GM21619 (cell line): ENCODE measurements at regions not wholly inside any gene's neighbourhood (a gene's known extent, or its start where the extent isn't known, plus 50 kb on each side); places are given as distances from the start of the nearest gene placed in this dataset.
"Not testable (repeated sequence)": the region's sequence is repeated elsewhere in the genome, so short reads cannot be mapped to it uniquely, and the experiment has no call there.

Experiments
- ATAC-seq: cut with Tn5 transposase; IDR thresholded peaks from one replicate; pipeline ENCODE4 v1.9.1; 2021; ENCODE audit not compliant: unreplicated experiment

- ATAC-seq: not testable (repeated sequence)
These were observed 117.3 kb upstream of the API5 start for GRCh38 chr11:43194459-43194858.

GRCh38 chr11:43197379-43197778, 114.4 kb upstream of the API5 start:
- ATAC-seq: no peak

GRCh38 chr11:43200031-43200430, 111.8 kb upstream of the API5 start:
- ATAC-seq: no peak

GRCh38 chr11:43212279-43212678, 99.5 kb upstream of the API5 start:
- ATAC-seq: no peak

- ATAC-seq: no peak
These were observed 97.3 kb upstream of the API5 start for GRCh38 chr11:43214471-43214870.

GRCh38 chr11:43217849-43218248, 93.9 kb upstream of the API5 start:
- no peak for ATAC-seq

GRCh38 chr11:43222215-43222614, 89.6 kb upstream of the API5 start:
- ATAC-seq: no peak

GRCh38 chr11:43223026-43223425, 88.8 kb upstream of the API5 start:
- ATAC-seq: no peak

- ATAC-seq: no peak
These were observed 76.9 kb upstream of the API5 start for GRCh38 chr11:43234881-43235280.

- no peak for ATAC-seq
These were observed 73.5 kb upstream of the API5 start for GRCh38 chr11:43238341-43238740.

- ATAC-seq: no peak
These were observed 72.0 kb upstream of the API5 start for GRCh38 chr11:43239791-43240190.

GRCh38 chr11:43242401-43242800, 69.4 kb upstream of the API5 start:
- ATAC-seq: no peak

- no peak for ATAC-seq
These were observed 67.9 kb upstream of the API5 start for GRCh38 chr11:43243927-43244326.

- no peak for ATAC-seq
These were observed 66.3 kb upstream of the API5 start for GRCh38 chr11:43245466-43245865.

- ATAC-seq: no peak
These were observed 61.5 kb upstream of the API5 start for GRCh38 chr11:43250309-43250708.

- no peak for ATAC-seq
These were observed 50.0 kb upstream of the API5 start for GRCh38 chr11:43261775-43262174.
